ENCODE measurements at regions not wholly inside any gene's neighbourhood (a gene's known extent, or its start where the extent isn't known, plus 50 kb on each side); places are given as distances from the start of the nearest gene placed in this dataset.

DNA sequence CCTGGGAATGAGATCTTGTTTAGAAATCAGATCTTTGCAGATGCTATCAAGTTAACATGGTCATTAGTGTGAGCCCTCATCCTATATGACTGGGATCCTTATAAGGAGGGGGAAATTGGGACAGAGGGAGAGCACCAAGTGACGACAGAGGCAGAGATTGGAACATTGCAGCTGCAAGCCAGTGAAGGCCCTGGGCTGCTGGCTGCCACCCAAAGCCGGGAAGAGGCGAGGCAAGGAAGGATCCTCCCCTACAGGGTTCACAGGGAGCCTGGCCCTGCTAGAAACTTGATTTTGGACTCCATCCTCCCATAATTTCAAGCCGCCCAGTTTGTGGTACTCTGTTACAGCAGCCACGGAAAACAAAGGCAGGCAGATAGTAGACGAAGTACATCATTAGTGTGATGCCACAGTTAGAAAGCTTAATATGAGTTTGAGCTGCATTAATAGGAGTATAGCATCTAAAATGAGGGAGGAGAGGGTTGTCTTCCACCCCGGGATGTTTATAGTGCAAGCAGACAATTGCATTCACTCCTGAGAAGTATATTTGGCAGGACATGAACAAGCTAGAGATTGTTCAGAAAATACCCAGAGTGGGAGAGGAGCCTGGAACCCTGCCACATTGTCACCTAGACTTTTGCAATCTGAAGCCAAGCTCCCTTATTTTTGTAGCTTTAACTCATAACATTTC is 56.8 kb upstream of the CLMP start:
- TF ChIP-seq CTCF (IDR thresholded peaks at IDR 0.05) (no peak), POLR2A (IDR thresholded peaks at IDR 0.05) (no peak)

Data from adrenal gland (tissue), 5 donors.